Retinal pigment epithelial cell (primary cell): ENCODE measurements at regions not wholly inside any gene's neighbourhood (a gene's known extent, or its start where the extent isn't known, plus 50 kb on each side); places are given as distances from the start of the nearest gene placed in this dataset.
"Not testable (repeated sequence)": the region's sequence is repeated elsewhere in the genome, so short reads cannot be mapped to it uniquely, and the experiment has no call there.

Experiments used
- DNase-seq: peaks from one replicate; pipeline ENCODE4 v3.0.0-alpha.2; 2010; ENCODE audit warnings: low read depth
- H3K4me3 ChIP-seq: 2 replicates; pipeline ENCODE4 v1.5.1; 2011; ENCODE audit warnings: mild to moderate bottlenecking, low read length, control low read depth, moderate library complexity
- CTCF ChIP-seq: conservative IDR thresholded peaks from 2 replicates; pipeline ENCODE4 v1.5.1; 2011; ENCODE audit warnings: low read depth, low read length, control low read depth, inconsistent platforms

DNA sequence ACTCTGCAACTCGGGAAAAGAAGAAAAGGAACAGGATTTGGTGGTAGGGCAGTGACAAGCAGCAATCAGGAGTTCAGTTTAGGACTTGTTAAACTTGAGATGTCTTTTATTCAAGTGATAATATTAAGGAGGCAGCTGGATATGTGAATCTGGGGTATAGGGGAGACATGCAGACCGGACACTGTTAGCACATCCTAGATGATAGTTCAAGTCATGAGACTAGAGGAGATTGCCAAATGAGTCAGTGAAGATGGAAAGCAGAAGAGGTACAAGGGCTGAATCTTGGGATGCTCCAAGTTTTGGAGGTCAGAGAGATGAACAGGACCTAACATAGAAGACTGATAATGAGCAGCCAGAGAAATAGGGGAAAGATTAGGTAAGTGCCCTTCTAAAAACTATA, 69.5 kb upstream of the PSME4 start:
- no peak overlapping the region for H3K4me3 ChIP-seq
- TF ChIP-seq CTCF: no peak
- no peak for DNase-seq

DNA sequence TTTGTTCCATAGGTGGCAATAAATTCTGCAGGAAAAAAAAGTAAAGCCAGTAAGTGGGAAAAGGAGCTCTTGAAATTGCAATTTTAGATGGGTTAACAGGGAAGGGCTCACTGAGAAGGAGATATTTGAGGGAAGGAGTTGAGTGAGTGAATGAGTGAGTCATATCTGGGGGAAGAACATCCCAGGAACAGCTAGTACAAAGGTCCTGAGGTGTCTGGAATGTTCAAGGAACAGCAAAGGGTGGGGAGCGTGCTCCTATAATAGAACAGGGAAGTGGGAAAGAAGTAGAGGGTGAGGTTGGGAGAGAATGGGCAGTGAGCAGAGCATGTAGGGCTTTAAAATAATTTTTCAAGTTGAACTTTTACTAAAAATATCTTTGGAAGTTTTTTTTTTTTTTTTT, 68.0 kb upstream of the PSME4 start:
- DNase-seq: no peak

GRCh38 chr2:54031288-54031687, 60.5 kb upstream of the PSME4 start:
- H3K4me3 ChIP-seq, DNase-seq: not testable (repeated sequence)

More for the DNA sequence above, 68.0 kb upstream of the PSME4 start:
- TF ChIP-seq CTCF: no peak
- H3K4me3 ChIP-seq: no peak overlapping the region

DNA sequence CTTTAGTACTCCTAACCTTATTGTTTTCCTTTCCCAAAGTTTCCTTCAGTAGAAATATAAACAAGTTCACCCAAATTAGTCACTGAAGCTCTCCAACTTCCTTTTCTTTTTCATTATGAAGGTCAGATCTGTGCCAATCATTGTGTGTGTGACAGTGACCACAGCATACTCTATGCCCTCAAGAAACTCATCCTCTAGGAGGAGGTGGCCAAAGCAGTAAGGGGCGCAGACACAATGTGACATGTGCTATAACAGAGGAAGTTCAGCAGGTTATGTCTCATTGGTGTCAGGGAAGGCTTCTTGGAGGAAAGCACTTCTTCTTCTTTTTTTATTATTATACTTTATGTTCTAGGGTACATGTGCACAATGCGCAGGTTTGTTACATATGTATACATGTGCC, 60.0 kb upstream of the PSME4 start:
- TF ChIP-seq CTCF: no peak
- no peak overlapping the region for H3K4me3 ChIP-seq
- DNase-seq: no peak

- TF ChIP-seq CTCF: no peak
- H3K4me3 ChIP-seq: no peak overlapping the region
- DNase-seq: no peak
These were observed 59.6 kb upstream of the PSME4 start for GRCh38 chr2:54030396-54030741.

DNA sequence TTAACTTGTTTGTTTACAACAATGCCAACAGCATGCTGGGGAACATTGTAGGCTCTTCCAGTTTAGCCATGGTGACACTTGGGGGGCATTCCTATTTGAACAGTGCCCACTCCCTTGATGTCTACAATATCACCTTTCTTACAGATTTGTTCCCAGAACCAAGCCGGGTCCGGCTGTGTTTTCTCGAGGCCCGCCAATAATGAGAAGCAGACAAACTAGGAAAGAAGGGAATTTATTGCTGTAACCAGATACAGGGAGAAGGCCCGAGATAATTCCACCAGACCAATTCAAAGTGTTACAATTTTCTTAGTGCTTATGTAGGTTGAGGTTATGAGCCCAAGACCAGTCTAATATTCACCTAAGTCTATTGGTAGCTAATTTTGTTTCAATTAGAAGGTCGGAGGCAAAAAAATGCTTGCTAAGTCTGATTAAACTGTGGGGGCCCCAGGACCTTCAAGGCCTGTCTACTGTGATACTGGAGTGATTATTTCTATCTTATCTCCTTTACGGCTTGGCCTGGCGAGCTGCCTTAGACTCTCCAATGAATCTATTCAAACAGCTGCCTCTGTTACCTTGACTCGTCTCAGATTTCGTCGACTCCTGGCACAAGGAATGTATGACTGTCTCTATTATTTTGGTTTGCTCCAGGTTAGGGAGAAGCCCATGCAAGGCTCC, 59.1 kb upstream of the PSME4 start:
- no peak for DNase-seq
- no peak overlapping the region for H3K4me3 ChIP-seq
- no peak for TF ChIP-seq CTCF

DNA sequence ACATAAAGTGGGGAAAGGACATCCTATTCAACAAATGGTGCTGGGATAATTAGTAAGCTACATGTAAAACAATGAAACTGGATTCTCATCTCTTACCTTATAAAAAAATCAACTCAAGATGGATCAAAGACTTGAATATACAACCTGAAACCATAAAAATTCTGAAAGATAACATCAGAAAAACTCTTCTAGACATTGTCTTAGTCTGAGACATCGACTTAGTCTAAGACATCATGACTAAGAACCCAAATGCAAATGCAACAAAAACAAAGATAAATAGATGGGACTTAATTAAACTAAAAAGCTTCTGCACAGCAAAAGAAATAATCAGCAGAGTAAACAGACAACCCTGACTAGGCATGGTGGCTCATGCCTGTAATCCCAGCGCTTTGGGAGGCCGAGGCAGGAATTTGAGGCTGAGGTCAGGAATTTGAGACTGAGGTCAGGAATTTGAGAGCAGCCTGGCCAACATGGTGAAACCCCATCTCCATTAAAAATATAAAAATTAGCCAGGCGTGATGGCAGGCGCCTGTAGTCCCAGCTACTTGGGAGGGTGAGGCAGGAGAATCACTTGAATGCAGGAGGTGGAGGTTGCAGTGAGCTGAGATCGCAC, 54.8 kb upstream of the PSME4 start:
- not testable (repeated sequence) for DNase-seq, H3K4me3 ChIP-seq

DNA sequence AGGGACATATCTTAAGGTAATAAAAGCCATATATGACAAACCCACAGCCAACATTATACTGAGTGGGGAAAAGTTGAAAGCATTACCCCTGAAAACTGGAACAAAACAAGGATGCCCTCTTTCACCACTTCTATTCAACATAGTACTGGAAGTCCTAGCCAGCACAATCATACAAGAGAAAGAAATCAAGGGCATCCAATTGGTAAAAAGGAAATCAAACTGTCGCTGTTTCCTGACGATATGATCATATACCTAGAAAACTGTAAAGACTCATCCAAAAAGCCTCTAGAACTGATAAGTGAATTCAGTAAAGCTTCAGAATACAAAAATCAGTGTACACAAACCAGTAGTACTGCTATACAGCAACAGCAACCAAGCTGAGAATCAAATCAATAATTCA, 53.8 kb upstream of the PSME4 start:
- no peak for DNase-seq
- TF ChIP-seq CTCF: no peak
- no peak overlapping the region for H3K4me3 ChIP-seq
